Astrocyte of the spinal cord (primary cell): ENCODE measurements at regions not wholly inside any gene's neighbourhood (a gene's known extent, or its start where the extent isn't known, plus 50 kb on each side); places are given as distances from the start of the nearest gene placed in this dataset.

Source experiments
- DNase-seq: peaks from one replicate; pipeline ENCODE4 v3.0.0; 2011; ENCODE audit warnings: low read depth, low spot score
- H3K4me3 ChIP-seq: 2 replicates; pipeline ENCODE4 v1.5.1; 2011; ENCODE audit warnings: low read depth, mild to moderate bottlenecking, low read length, moderate library complexity
- CTCF ChIP-seq: IDR thresholded peaks from 2 replicates; pipeline ENCODE4 v1.5.1; 2012; ENCODE audit warnings: low read depth, mild to moderate bottlenecking, low read length, inconsistent platforms
- in situ Hi-C: cut with HindIII; loops from 2 replicates; pipeline ENCODE4 v1.10.0; 2017; ENCODE audit warnings: low sequenced_read_pairs

- in situ Hi-C loops, result no loop called here
- TF ChIP-seq CTCF, result no peak
- no peak overlapping the region for H3K4me3 ChIP-seq
- peak; percentile 71 for DNase-seq
Measured at GRCh38 chr4:147334478-147334877, 146.4 kb upstream of the EDNRA start.

- H3K4me3 ChIP-seq, result no peak overlapping the region
- in situ Hi-C loops, result no loop called here
- DNase-seq, result no peak
- TF ChIP-seq CTCF, result no peak
Measured at GRCh38 chr4:147335183-147335582, 145.7 kb upstream of the EDNRA start.

GRCh38 chr4:147336252-147336651, 144.6 kb upstream of the EDNRA start:
- in situ Hi-C loops, result no loop called here
- DNase-seq, result no peak
- TF ChIP-seq CTCF, result no peak
- H3K4me3 ChIP-seq, result no peak overlapping the region

GRCh38 chr4:147339100-147339499, 141.8 kb upstream of the EDNRA start:
- in situ Hi-C loops, result no loop called here
- DNase-seq, result peak; percentile 39
- no peak overlapping the region for H3K4me3 ChIP-seq
- no peak for TF ChIP-seq CTCF

- in situ Hi-C loops, result no loop called here
- peak; percentile 89 for DNase-seq
- TF ChIP-seq CTCF, result no peak
- H3K4me3 ChIP-seq, result no peak overlapping the region
Measured at GRCh38 chr4:147340111-147340510, 140.8 kb upstream of the EDNRA start.

GRCh38 chr4:147340591-147341120, 140.2 kb upstream of the EDNRA start:
- in situ Hi-C loops, result no loop called here
- TF ChIP-seq CTCF, result no peak
- peak; percentile 81 for DNase-seq
- no peak overlapping the region for H3K4me3 ChIP-seq

GRCh38 chr4:147343692-147344091, 137.2 kb upstream of the EDNRA start:
- H3K4me3 ChIP-seq, result no peak overlapping the region
- in situ Hi-C loops, result no loop called here
- DNase-seq, result no peak
- no peak for TF ChIP-seq CTCF
